ENCODE measurements at regions not wholly inside any gene's neighbourhood (a gene's known extent, or its start where the extent isn't known, plus 50 kb on each side); places are given as distances from the start of the nearest gene placed in this dataset.

DNA sequence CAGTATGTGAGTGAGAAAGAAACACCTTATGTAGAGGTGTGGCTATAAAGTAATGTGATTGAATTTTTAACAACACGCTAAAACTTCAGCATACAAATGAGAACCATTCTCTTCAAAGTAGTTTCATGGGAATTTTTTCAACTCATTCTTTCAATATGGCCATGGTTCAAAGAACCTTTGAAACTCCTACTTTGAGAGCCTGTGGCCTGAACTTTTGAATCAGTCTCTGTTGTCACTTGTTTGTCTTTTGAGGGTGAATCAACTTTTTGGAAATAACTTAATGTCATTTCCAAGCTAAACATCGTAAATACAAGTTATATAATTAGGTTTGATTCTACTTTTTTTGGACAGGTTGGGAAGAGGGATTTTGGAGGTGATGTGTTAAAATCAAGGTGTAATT is 49.9 kb upstream of the CASK start:
- H3K79me2 ChIP-seq (ENCODE audit: low read length): no peaks in the 10 kb centered on the region
- intact Hi-C loops (cut with micrococcal nuclease): no loop called here
- no peak for ATAC-seq
- 0 out of 2 replicates have a peak overlapping the region, but pooled peaks have one; percentile 11 for H3K27ac ChIP-seq (ENCODE audit: low read length)
- TF ChIP-seq EZH2phosphoT487 (IDR thresholded peaks at IDR 0.05; ENCODE audit: borderline replicate concordance, low read length) (no peak), EZH2 (IDR thresholded peaks at IDR 0.05; ENCODE audit: low read length, unreplicated experiment) (no peak)
- TF ChIP-seq, protein P1, sequence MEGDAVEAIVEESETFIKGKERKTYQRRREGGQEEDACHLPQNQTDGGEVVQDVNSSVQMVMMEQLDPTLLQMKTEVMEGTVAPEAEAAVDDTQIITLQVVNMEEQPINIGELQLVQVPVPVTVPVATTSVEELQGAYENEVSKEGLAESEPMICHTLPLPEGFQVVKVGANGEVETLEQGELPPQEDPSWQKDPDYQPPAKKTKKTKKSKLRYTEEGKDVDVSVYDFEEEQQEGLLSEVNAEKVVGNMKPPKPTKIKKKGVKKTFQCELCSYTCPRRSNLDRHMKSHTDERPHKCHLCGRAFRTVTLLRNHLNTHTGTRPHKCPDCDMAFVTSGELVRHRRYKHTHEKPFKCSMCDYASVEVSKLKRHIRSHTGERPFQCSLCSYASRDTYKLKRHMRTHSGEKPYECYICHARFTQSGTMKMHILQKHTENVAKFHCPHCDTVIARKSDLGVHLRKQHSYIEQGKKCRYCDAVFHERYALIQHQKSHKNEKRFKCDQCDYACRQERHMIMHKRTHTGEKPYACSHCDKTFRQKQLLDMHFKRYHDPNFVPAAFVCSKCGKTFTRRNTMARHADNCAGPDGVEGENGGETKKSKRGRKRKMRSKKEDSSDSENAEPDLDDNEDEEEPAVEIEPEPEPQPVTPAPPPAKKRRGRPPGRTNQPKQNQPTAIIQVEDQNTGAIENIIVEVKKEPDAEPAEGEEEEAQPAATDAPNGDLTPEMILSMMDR (conservative IDR thresholded peaks at IDR 0.05; ENCODE audit: low read depth, low read length): no peak
- H3K27me3 ChIP-seq (ENCODE audit: low read length): no peaks in the 10 kb centered on the region
- CTCF ChIA-PET: no interaction called here
- H3K36me3 ChIP-seq (ENCODE audit: low read depth, low read length): no peaks in the 10 kb centered on the region
- no peaks in the 10 kb centered on the region for H3K9me3 ChIP-seq (ENCODE audit: low read length)
- no TSS peak for BruUV-seq (replicated peaks)
- H3K4me2 ChIP-seq (ENCODE audit: low read length): no peak overlapping the region
- peaks cover 25% of the 10 kb centered on the region for H3K4me1 ChIP-seq (ENCODE audit: insufficient read depth, low read length)
- H4K20me1 ChIP-seq (ENCODE audit: low read length): no peaks in the 10 kb centered on the region
- H2AFZ ChIP-seq (ENCODE audit: low read length): no peak overlapping the region
- H3K9me2 ChIP-seq (replicated peaks; ENCODE audit: low read length): no peaks in the 10 kb centered on the region
- no peaks in the 10 kb centered on the region for H3F3A ChIP-seq (ENCODE audit: low read length, unreplicated experiment)
- no peak overlapping the region for H3K4me3 ChIP-seq (ENCODE audit: low read length)
- POLR2A ChIA-PET (ENCODE audit: unreplicated experiment): no interaction called here
- no peak for DNase-seq
- no peak overlapping the region for H3K9ac ChIP-seq (ENCODE audit: low read length)

Data from PC-3 (cell line).